DND-41 (cell line): ENCODE measurements at regions not wholly inside any gene's neighbourhood (a gene's known extent, or its start where the extent isn't known, plus 50 kb on each side); places are given as distances from the start of the nearest gene placed in this dataset.

Source experiments
- EZH2 ChIP-seq: IDR thresholded peaks from 3 replicates; pipeline ENCODE4 v1.6.1; 2012; ENCODE audit warnings: borderline replicate concordance, low read depth, mild to moderate bottlenecking, moderate library complexity, low read length, inconsistent platforms; ENCODE audit not compliant: severe bottlenecking
- TF ChIP-seq, protein P1 (sequence below): IDR thresholded peaks from 2 replicates; pipeline ENCODE4 v1.5.1; 2012; ENCODE audit warnings: borderline replicate concordance, low read length, moderate library complexity, mild to moderate bottlenecking; ENCODE audit not compliant: poor library complexity, severe bottlenecking; ENCODE audit errors: extremely low read depth

DNA sequence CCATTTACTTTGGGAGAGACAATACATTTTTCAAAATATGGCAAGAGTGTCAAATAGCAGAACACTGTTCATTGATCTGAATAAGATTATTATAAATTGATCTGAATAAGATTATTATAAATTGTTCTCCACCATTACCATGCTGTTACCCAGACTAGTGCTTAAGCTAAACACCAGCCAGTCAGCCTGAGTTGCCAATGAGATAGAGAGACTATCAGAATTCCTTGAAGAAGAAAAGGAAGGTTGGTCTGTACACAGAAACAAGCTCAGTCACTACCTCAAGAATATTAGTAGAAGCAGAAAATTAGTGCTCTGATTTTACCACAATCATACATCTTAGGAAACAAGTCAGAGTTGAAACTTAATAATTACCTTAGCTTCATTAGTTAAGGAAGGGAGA is 469.8 kb downstream of the FOXG1 start:
- TF ChIP-seq, protein P1, sequence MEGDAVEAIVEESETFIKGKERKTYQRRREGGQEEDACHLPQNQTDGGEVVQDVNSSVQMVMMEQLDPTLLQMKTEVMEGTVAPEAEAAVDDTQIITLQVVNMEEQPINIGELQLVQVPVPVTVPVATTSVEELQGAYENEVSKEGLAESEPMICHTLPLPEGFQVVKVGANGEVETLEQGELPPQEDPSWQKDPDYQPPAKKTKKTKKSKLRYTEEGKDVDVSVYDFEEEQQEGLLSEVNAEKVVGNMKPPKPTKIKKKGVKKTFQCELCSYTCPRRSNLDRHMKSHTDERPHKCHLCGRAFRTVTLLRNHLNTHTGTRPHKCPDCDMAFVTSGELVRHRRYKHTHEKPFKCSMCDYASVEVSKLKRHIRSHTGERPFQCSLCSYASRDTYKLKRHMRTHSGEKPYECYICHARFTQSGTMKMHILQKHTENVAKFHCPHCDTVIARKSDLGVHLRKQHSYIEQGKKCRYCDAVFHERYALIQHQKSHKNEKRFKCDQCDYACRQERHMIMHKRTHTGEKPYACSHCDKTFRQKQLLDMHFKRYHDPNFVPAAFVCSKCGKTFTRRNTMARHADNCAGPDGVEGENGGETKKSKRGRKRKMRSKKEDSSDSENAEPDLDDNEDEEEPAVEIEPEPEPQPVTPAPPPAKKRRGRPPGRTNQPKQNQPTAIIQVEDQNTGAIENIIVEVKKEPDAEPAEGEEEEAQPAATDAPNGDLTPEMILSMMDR = no peak
- no peak for TF ChIP-seq EZH2
